Thyroid gland (tissue), 4 donors: ENCODE measurements at regions not wholly inside any gene's neighbourhood (a gene's known extent, or its start where the extent isn't known, plus 50 kb on each side); places are given as distances from the start of the nearest gene placed in this dataset.

Experiments used
- DNase-seq, 2 donors: peaks; one replicate each; pipeline ENCODE4 v3.0.0-alpha.2; 2019
- H3K27ac ChIP-seq, 3 donors: fragments of 200-600 bp; sonication (generic); 1 replicate in 2 of 3; 2 replicates in 1 of 3; pipeline ENCODE4 v1.5.1; 2016 to 2019; ENCODE audit warnings: mild to moderate bottlenecking in 1 of 3, moderate library complexity in 1 of 3
- H3K27me3 ChIP-seq: fragments of 200-600 bp; sonication (generic); one replicate; pipeline ENCODE4 v1.5.1; 2019
- H3K36me3 ChIP-seq, 2 donors: fragments of 200-600 bp; sonication (generic); one replicate each; pipeline ENCODE4 v1.5.1; 2016 to 2019
- H3K4me1 ChIP-seq, 2 donors: fragments of 200-600 bp; sonication (generic); one replicate each; pipeline ENCODE4 v1.5.1; 2017 to 2019
- H3K4me3 ChIP-seq, 3 donors: fragments of 200-600 bp; sonication (generic); replicated peaks in 1 of 3; 1 replicate in 2 of 3; 2 replicates in 1 of 3; pipeline ENCODE4 v1.5.1; 2016; ENCODE audit warnings: mild to moderate bottlenecking in 1 of 3
- H3K9me3 ChIP-seq: fragments of 200-600 bp; sonication (generic); one replicate; pipeline ENCODE4 v1.5.1; 2017
- CTCF ChIP-seq, 6 experiments: fragments of 200-600 bp in 3 of 6; fragments of 450-650 bp in 3 of 6; sonication (generic) in 3 of 6; IDR thresholded peaks; one replicate each; pipeline ENCODE4 v1.5.1; 2016 to 2019; ENCODE audit warnings: antibody characterized with exemption in 6 of 6, mild to moderate bottlenecking in 2 of 6, inconsistent platforms in 1 of 6, moderate library complexity in 1 of 6
- POLR2A ChIP-seq, 2 donors: fragments of 450-650 bp; IDR thresholded peaks; one replicate each; pipeline ENCODE4 v1.6.1; 2017; ENCODE audit warnings: antibody characterized with exemption in 2 of 2, mild to moderate bottlenecking in 2 of 2, moderate library complexity in 1 of 2
- WGBS, 2 donors: methylation state at CpG; one replicate each; pipeline ENCODE4 v1.1.5; 2017; 5-methylcytosine and 5-hydroxymethylcytosine counted together
- intact Hi-C: fragments of 100-400 bp; cut with DNase I; formaldehyde crosslinking; loops from one replicate; pipeline ENCODE4 v1.15.1; 2023

GRCh38 chr2:181262782-181263181, 194.4 kb upstream of the ITGA4 start:
- TF ChIP-seq POLR2A (IDR thresholded peaks at IDR 0.05) (no peak), CTCF (IDR thresholded peaks at IDR 0.05) (no peak)
- intact Hi-C loops: no loop called here
- no peak overlapping the region for H3K27ac ChIP-seq
- H3K36me3 ChIP-seq: no peaks in the 10 kb centered on the region
- no peaks in the 10 kb centered on the region for H3K27me3 ChIP-seq
- H3K4me1 ChIP-seq: no peaks in the 10 kb centered on the region
- H3K9me3 ChIP-seq: no peaks in the 10 kb centered on the region
- H3K4me3 ChIP-seq: no peak overlapping the region
- no peak for DNase-seq

- Histone ChIP-seq H3K27me3 (no peaks in the 10 kb centered on the region), H3K36me3 (no peaks in the 10 kb centered on the region), H3K4me3 (no peak overlapping the region), H3K27ac (no peak overlapping the region), H3K9me3 (no peaks in the 10 kb centered on the region), H3K4me1 (no peaks in the 10 kb centered on the region)
- WGBS, 2 donors: 54 to 73% methylated on average over 1 of the region's 1 CpG
- intact Hi-C loops: no loop called here
- TF ChIP-seq CTCF (IDR thresholded peaks at IDR 0.05) (no peak), POLR2A (IDR thresholded peaks at IDR 0.05) (no peak)
- DNase-seq: no peak
Measured at GRCh38 chr2:181264001-181264400, 193.2 kb upstream of the ITGA4 start.

- intact Hi-C loops: no loop called here
- no peaks in the 10 kb centered on the region for H3K36me3 ChIP-seq
- H3K4me3 ChIP-seq: no peak overlapping the region
- H3K27me3 ChIP-seq: no peaks in the 10 kb centered on the region
- no peaks in the 10 kb centered on the region for H3K4me1 ChIP-seq
- no peak for DNase-seq
- TF ChIP-seq CTCF (IDR thresholded peaks at IDR 0.05) (no peak), POLR2A (IDR thresholded peaks at IDR 0.05) (no peak)
- H3K9me3 ChIP-seq: no peaks in the 10 kb centered on the region
- 93 to 97% methylated on average over 1 of the region's 1 CpG for WGBS, 2 donors
- no peak overlapping the region for H3K27ac ChIP-seq
Measured at GRCh38 chr2:181264441-181264840, 192.7 kb upstream of the ITGA4 start.

- intact Hi-C loops: no loop called here
- Histone ChIP-seq H3K27me3 (no peaks in the 10 kb centered on the region), H3K4me1 (no peaks in the 10 kb centered on the region), H3K27ac (no peak overlapping the region), H3K36me3 (no peaks in the 10 kb centered on the region), H3K4me3 (no peak overlapping the region), H3K9me3 (no peaks in the 10 kb centered on the region)
- no peak for TF ChIP-seq CTCF (IDR thresholded peaks at IDR 0.05)
- TF ChIP-seq POLR2A (IDR thresholded peaks at IDR 0.05): no peak
- 84 to 87% methylated on average over 3 of the region's 3 CpGs for WGBS, 2 donors
- no peak for DNase-seq
Measured at GRCh38 chr2:181266614-181267013, 190.6 kb upstream of the ITGA4 start.

- Histone ChIP-seq H3K27ac (no peak overlapping the region), H3K36me3 (no peaks in the 10 kb centered on the region), H3K4me3 (no peak overlapping the region), H3K4me1 (no peaks in the 10 kb centered on the region), H3K27me3 (no peaks in the 10 kb centered on the region), H3K9me3 (no peaks in the 10 kb centered on the region)
- WGBS, 2 donors: 80 to 90% methylated on average over 3 of the region's 3 CpGs
- TF ChIP-seq POLR2A (IDR thresholded peaks at IDR 0.05) (no peak), CTCF (IDR thresholded peaks at IDR 0.05) (no peak)
- intact Hi-C loops: no loop called here
- no peak for DNase-seq
Measured at GRCh38 chr2:181268174-181268867, 188.9 kb upstream of the ITGA4 start.
